HEK293T (cell line): ENCODE measurements at regions not wholly inside any gene's neighbourhood (a gene's known extent, or its start where the extent isn't known, plus 50 kb on each side); places are given as distances from the start of the nearest gene placed in this dataset.

Source experiments
- BHLHE40 ChIP-seq: fragments of 450-650 bp; IDR thresholded peaks from 2 replicates; pipeline ENCODE4 v1.6.1; 2016; ENCODE audit warnings: mild to moderate bottlenecking, moderate library complexity, borderline replicate concordance
- FOXK2 ChIP-seq: fragments of 450-650 bp; IDR thresholded peaks from 2 replicates; pipeline ENCODE4 v1.6.1; 2016; ENCODE audit warnings: mild to moderate bottlenecking

DNA sequence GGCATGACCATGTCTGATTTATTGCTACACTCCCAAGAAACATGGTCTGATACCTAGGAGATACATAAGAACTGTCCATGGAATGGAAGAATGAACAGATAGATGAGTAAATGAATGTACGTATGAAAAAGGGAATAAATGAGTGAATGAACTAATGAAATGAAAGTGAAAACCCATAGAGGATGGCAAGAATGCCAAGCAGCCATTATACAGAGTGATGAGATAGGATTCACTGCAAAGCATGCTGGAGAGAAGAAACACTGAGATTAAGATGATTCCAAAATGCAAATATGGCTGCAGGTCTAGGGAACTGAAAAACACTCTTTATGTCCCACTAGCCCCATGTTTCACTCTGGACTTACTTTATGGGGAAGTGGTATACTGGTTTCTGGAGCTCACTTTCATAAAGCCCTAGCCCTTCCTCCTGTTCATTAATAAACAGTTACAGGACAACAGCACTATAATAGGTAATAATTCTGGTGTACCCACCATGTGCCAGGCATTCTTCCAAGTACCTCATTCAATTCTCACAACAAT, 170.3 kb upstream of the RAD23B start:
- TF ChIP-seq BHLHE40 (no peak), FOXK2 (no peak)
